Osteoblast (primary cell): ENCODE measurements at regions not wholly inside any gene's neighbourhood (a gene's known extent, or its start where the extent isn't known, plus 50 kb on each side); places are given as distances from the start of the nearest gene placed in this dataset.

Source experiments
- DNase-seq: peaks from one replicate; pipeline ENCODE4 v3.0.0; 2011; ENCODE audit warnings: low spot score, mixed read lengths; ENCODE audit not compliant: insufficient read length; ENCODE audit errors: missing footprints
- H2AFZ ChIP-seq: 2 replicates; pipeline ENCODE4 v1.6.0; 2011; ENCODE audit warnings: mild to moderate bottlenecking, low read length
- H3K27ac ChIP-seq: 2 replicates; pipeline ENCODE4 v1.5.1; 2011; ENCODE audit warnings: mild to moderate bottlenecking, low read depth, low read length, moderate library complexity
- H3K27me3 ChIP-seq: 2 replicates; pipeline ENCODE4 v1.6.0; 2012; ENCODE audit warnings: mild to moderate bottlenecking, control low read depth, inconsistent platforms, low read length, moderate library complexity; ENCODE audit not compliant: insufficient read depth
- H3K36me3 ChIP-seq: 2 replicates; pipeline ENCODE4 v1.5.1; 2011; ENCODE audit warnings: mild to moderate bottlenecking, low read length, control low read depth, moderate library complexity; ENCODE audit not compliant: insufficient read depth
- H3K4me1 ChIP-seq: 2 replicates; pipeline ENCODE4 v1.5.1; 2011; ENCODE audit warnings: mild to moderate bottlenecking, low read length, control low read depth, moderate library complexity; ENCODE audit not compliant: insufficient read depth
- H3K4me2 ChIP-seq: 2 replicates; pipeline ENCODE4 v1.6.0; 2011; ENCODE audit warnings: mild to moderate bottlenecking, low read length; ENCODE audit not compliant: insufficient read depth
- H3K4me3 ChIP-seq: fragments of 200-600 bp; sonication (generic); 3 replicates; pipeline ENCODE4 v1.5.1; 2012; ENCODE audit warnings: mild to moderate bottlenecking, low read length, inconsistent platforms; ENCODE audit not compliant: insufficient read depth
- H3K79me2 ChIP-seq: 2 replicates; pipeline ENCODE4 v1.6.0; 2012; ENCODE audit warnings: mild to moderate bottlenecking, low read length, control low read depth, inconsistent platforms; ENCODE audit not compliant: insufficient read depth
- H3K9me3 ChIP-seq: 2 replicates; pipeline ENCODE4 v1.5.1; 2011; ENCODE audit warnings: low read depth, low read length, control low read depth
- H4K20me1 ChIP-seq: 2 replicates; pipeline ENCODE4 v1.6.0; 2012; ENCODE audit warnings: mild to moderate bottlenecking, low read length, control low read depth; ENCODE audit not compliant: insufficient read depth
- TF ChIP-seq, protein P1 (sequence below): IDR thresholded peaks from 2 replicates; pipeline ENCODE4 v1.5.1; 2011; ENCODE audit warnings: mild to moderate bottlenecking, low read depth, low read length, moderate library complexity; ENCODE audit errors: extremely low read depth

DNA sequence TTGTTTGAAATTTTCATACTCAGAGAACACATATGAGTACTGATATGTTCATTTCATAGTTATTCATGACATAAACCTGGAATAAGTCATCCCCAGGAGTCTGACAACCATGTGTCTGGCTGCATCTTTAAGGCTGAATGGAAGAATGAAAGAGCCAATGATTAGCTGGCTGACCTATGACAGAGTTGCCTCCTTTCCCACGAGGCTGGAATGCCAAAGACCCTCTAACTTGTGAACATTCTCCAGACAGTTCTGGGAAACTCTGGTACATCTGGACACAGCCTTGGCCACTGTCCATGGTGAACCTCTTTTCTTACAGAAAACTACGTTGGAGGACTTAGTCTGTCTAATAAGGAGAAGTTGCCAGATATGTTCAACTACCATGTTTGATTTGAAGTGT lies 380.8 kb upstream of the MKI67 start:
- no peaks in the 10 kb centered on the region for H3K79me2 ChIP-seq
- no peak overlapping the region for H3K27ac ChIP-seq
- no peaks in the 10 kb centered on the region for H4K20me1 ChIP-seq

DNA sequence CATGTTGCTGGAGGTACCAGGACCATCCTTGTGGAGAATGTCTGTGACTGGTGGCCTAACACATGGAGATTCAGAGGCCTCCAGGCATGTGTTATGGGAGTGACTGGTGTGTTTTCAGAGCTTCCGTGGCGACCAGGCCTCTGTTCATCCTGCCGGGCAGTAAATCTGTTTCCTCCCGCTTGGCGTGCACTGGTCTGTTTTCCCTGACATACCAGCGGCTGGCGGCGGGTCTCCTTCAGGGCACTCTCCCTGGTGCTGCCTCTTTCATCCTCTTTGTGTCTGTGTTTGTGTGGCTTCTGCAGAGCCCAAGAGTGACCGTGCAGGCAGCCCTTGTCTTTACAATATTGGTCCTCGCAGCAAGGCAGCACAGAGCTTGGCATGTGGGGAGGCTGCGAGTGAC lies 385.1 kb upstream of the MKI67 start:
- DNase-seq = no peak
- no peak overlapping the region for H2AFZ ChIP-seq
- H3K36me3 ChIP-seq = no peaks in the 10 kb centered on the region
- H3K27me3 ChIP-seq = no peaks in the 10 kb centered on the region
- H3K27ac ChIP-seq = no peak overlapping the region
- H3K4me1 ChIP-seq = no peaks in the 10 kb centered on the region
- TF ChIP-seq, protein P1, sequence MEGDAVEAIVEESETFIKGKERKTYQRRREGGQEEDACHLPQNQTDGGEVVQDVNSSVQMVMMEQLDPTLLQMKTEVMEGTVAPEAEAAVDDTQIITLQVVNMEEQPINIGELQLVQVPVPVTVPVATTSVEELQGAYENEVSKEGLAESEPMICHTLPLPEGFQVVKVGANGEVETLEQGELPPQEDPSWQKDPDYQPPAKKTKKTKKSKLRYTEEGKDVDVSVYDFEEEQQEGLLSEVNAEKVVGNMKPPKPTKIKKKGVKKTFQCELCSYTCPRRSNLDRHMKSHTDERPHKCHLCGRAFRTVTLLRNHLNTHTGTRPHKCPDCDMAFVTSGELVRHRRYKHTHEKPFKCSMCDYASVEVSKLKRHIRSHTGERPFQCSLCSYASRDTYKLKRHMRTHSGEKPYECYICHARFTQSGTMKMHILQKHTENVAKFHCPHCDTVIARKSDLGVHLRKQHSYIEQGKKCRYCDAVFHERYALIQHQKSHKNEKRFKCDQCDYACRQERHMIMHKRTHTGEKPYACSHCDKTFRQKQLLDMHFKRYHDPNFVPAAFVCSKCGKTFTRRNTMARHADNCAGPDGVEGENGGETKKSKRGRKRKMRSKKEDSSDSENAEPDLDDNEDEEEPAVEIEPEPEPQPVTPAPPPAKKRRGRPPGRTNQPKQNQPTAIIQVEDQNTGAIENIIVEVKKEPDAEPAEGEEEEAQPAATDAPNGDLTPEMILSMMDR = no peak
- H3K79me2 ChIP-seq = no peaks in the 10 kb centered on the region
- no peaks in the 10 kb centered on the region for H3K9me3 ChIP-seq
- no peak overlapping the region for H3K4me3 ChIP-seq
- H3K4me2 ChIP-seq = no peak overlapping the region
- no peaks in the 10 kb centered on the region for H4K20me1 ChIP-seq

More for the DNA sequence above, 380.8 kb upstream of the MKI67 start:
- Histone ChIP-seq H3K4me3 (no peak overlapping the region), H2AFZ (no peak overlapping the region), H3K36me3 (no peaks in the 10 kb centered on the region), H3K4me1 (no peaks in the 10 kb centered on the region), H3K4me2 (no peak overlapping the region), H3K9me3 (peaks cover 2% of the 10 kb centered on the region), H3K27me3 (no peaks in the 10 kb centered on the region)
- TF ChIP-seq, protein P1 = no peak
- DNase-seq = no peak

DNA sequence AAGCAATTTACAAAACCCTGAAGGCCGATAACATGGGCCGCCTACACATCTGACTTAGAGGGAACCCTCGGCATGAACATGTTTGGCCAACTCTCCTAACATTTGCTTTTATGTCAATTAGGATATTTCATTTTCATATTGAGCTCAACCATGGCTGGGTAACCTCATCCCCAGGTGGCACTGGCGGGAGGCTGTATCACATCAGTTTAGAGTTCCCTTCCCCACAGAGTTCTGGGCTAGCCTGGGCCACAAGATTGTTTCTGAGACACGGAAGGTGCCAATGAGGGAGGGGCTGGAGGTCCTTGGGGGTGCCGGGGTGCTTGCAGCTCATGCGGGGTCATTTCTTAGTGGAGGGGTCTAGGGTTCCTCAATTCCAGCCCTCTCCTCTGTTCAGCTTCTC lies 386.5 kb upstream of the MKI67 start:
- TF ChIP-seq, protein P1 = no peak
- no peaks in the 10 kb centered on the region for H3K9me3 ChIP-seq
- H3K4me1 ChIP-seq = no peaks in the 10 kb centered on the region
- no peaks in the 10 kb centered on the region for H3K36me3 ChIP-seq
- no peak overlapping the region for H3K4me3 ChIP-seq
- H3K79me2 ChIP-seq = no peaks in the 10 kb centered on the region
- no peak for DNase-seq
- H4K20me1 ChIP-seq = no peaks in the 10 kb centered on the region
- H2AFZ ChIP-seq = no peak overlapping the region
- H3K4me2 ChIP-seq = no peak overlapping the region
- H3K27ac ChIP-seq = no peak overlapping the region
- H3K27me3 ChIP-seq = no peaks in the 10 kb centered on the region

DNA sequence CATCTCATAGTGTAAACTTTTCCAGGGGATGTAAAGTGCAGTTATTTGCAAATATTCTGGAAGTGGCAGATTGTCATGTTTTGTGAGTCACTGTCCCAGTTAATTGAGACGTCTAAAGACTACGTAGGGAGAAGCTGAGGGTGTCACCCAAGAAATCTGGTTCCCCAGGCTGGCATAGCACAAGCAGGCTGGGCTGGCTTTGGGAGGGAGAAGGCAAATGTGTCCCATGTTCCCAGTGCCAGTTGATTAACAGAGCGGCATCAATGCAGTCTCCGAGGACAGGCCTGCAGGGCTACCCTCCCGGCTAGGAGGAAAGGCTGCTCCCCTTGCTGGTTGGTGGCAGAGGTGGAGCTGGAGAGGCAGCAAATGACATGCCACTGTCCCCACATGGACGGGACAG lies 388.3 kb upstream of the MKI67 start:
- no peak overlapping the region for H2AFZ ChIP-seq
- no peak overlapping the region for H3K4me2 ChIP-seq
- H3K27me3 ChIP-seq = no peaks in the 10 kb centered on the region
- no peaks in the 10 kb centered on the region for H3K9me3 ChIP-seq
- no peaks in the 10 kb centered on the region for H3K36me3 ChIP-seq
- H3K4me1 ChIP-seq = no peaks in the 10 kb centered on the region
- DNase-seq = no peak
- H4K20me1 ChIP-seq = no peaks in the 10 kb centered on the region
- no peak overlapping the region for H3K27ac ChIP-seq
- H3K79me2 ChIP-seq = no peaks in the 10 kb centered on the region
- H3K4me3 ChIP-seq = no peak overlapping the region
- TF ChIP-seq, protein P1 = no peak
